H9 (cell line): ENCODE measurements at regions not wholly inside any gene's neighbourhood (a gene's known extent, or its start where the extent isn't known, plus 50 kb on each side); places are given as distances from the start of the nearest gene placed in this dataset.
A peak's percentile ranks its signal among the peaks of the same experiment; 100 is the strongest.

Source experiments
- DNase-seq: peaks from one replicate; pipeline ENCODE4 v3.0.0-alpha.2; 2017
- H2AFZ ChIP-seq: one replicate; pipeline ENCODE4 v1.6.1; 2013; ENCODE audit warnings: mild to moderate bottlenecking, low read length, control low read depth, moderate library complexity
- H2AK5ac ChIP-seq: 2 replicates; pipeline ENCODE4 v1.6.1; 2013; ENCODE audit warnings: low read length, control low read depth, mixed read lengths; ENCODE audit not compliant: insufficient read length
- H2BK120ac ChIP-seq: one replicate; pipeline ENCODE4 v1.6.1; 2013; ENCODE audit warnings: low read depth, mild to moderate bottlenecking, low read length, control low read depth, inconsistent platforms; ENCODE audit not compliant: poor library complexity, severe bottlenecking
- H2BK12ac ChIP-seq: 2 replicates; pipeline ENCODE4 v1.6.1; 2013; ENCODE audit warnings: low read length, control low read depth, mixed read lengths, low read depth; ENCODE audit not compliant: insufficient read length
- H2BK15ac ChIP-seq: 2 replicates; pipeline ENCODE4 v1.6.1; 2013; ENCODE audit warnings: low read depth, low read length, control low read depth
- H2BK20ac ChIP-seq: one replicate; pipeline ENCODE4 v1.6.1; 2013; ENCODE audit warnings: low read depth, mild to moderate bottlenecking, low read length, control low read depth, inconsistent platforms; ENCODE audit not compliant: poor library complexity, severe bottlenecking
- H2BK5ac ChIP-seq: 2 replicates; pipeline ENCODE4 v1.6.1; 2013; ENCODE audit warnings: low read length, control low read depth, mixed read lengths; ENCODE audit not compliant: insufficient read length
- H3K14ac ChIP-seq: 2 replicates; pipeline ENCODE4 v1.6.1; 2013; ENCODE audit warnings: low read length, control low read depth; ENCODE audit not compliant: insufficient read depth
- H3K18ac ChIP-seq: 2 replicates; pipeline ENCODE4 v1.6.1; 2013; ENCODE audit warnings: low read depth, mild to moderate bottlenecking, mixed read lengths, low read length, control low read depth; ENCODE audit not compliant: insufficient read length
- H3K23ac ChIP-seq: 2 replicates; pipeline ENCODE4 v1.6.1; 2013; ENCODE audit warnings: low read length, control low read depth, mixed read lengths, low read depth; ENCODE audit not compliant: insufficient read length
- H3K23me2 ChIP-seq: 2 replicates; pipeline ENCODE4 v1.6.1; 2013; ENCODE audit warnings: low read depth, mild to moderate bottlenecking, mixed read lengths, low read length, control low read depth; ENCODE audit not compliant: insufficient read length, poor library complexity, severe bottlenecking
- H3K27ac ChIP-seq: 2 replicates; pipeline ENCODE4 v1.5.1; 2013; ENCODE audit warnings: low read length, control low read depth, mixed read lengths, low read depth; ENCODE audit not compliant: insufficient read length
- H3K27me3 ChIP-seq: 2 replicates; pipeline ENCODE4 v1.6.1; 2013; ENCODE audit warnings: low read length, control low read depth, inconsistent platforms; ENCODE audit not compliant: insufficient read depth
- H3K4ac ChIP-seq: 2 replicates; pipeline ENCODE4 v1.6.1; 2013; ENCODE audit warnings: low read depth, mild to moderate bottlenecking, control low read depth, inconsistent platforms, low read length, moderate library complexity
- H3K4me1 ChIP-seq: 2 replicates; pipeline ENCODE4 v1.6.1; 2013; ENCODE audit warnings: low read length, control low read depth, inconsistent platforms; ENCODE audit not compliant: insufficient read depth
- H3K4me2 ChIP-seq: 2 replicates; pipeline ENCODE4 v1.6.1; 2013; ENCODE audit warnings: low read length, control low read depth, mixed read lengths; ENCODE audit not compliant: insufficient read length, insufficient read depth
- H3K56ac ChIP-seq: 2 replicates; pipeline ENCODE4 v1.6.1; 2013; ENCODE audit warnings: low read depth, mild to moderate bottlenecking, mixed read lengths, low read length, control low read depth; ENCODE audit not compliant: insufficient read length
- H3K79me1 ChIP-seq: 2 replicates; pipeline ENCODE4 v1.6.1; 2013; ENCODE audit warnings: low read depth, mild to moderate bottlenecking, moderate library complexity, low read length, control low read depth, inconsistent platforms; ENCODE audit not compliant: insufficient read depth, poor library complexity, severe bottlenecking
- H3K79me2 ChIP-seq: 2 replicates; pipeline ENCODE4 v1.6.1; 2013; ENCODE audit warnings: low read length, control low read depth, inconsistent platforms; ENCODE audit not compliant: insufficient read depth
- H3K9ac ChIP-seq: 2 replicates; pipeline ENCODE4 v1.6.1; 2013; ENCODE audit warnings: low read length, control low read depth, mixed read lengths; ENCODE audit not compliant: insufficient read length; ENCODE audit errors: extremely low read depth
- H3K9me3 ChIP-seq: one replicate; pipeline ENCODE4 v1.6.1; 2013; ENCODE audit warnings: low read depth, low read length, inconsistent platforms; ENCODE audit not compliant: control insufficient read depth
- H3T11ph ChIP-seq: one replicate; pipeline ENCODE4 v1.6.1; 2013; ENCODE audit warnings: mild to moderate bottlenecking, low read length, control low read depth, inconsistent platforms
- H4K20me1 ChIP-seq: one replicate; pipeline ENCODE4 v1.6.1; 2013; ENCODE audit not compliant: control insufficient read depth, insufficient read length, insufficient read depth
- H4K5ac ChIP-seq: 2 replicates; pipeline ENCODE4 v1.6.1; 2013; ENCODE audit warnings: low read depth, mild to moderate bottlenecking, mixed read lengths, low read length, control low read depth; ENCODE audit not compliant: insufficient read length
- H4K8ac ChIP-seq: replicated peaks from 2 replicates; pipeline ENCODE4 v1.6.1; 2013; ENCODE audit warnings: low read length, control low read depth, mixed read lengths, low read depth; ENCODE audit not compliant: insufficient read length
- H4K91ac ChIP-seq: 2 replicates; pipeline ENCODE4 v1.6.1; 2013; ENCODE audit warnings: low read depth, mild to moderate bottlenecking, moderate library complexity, mixed read lengths, low read length, control low read depth; ENCODE audit not compliant: insufficient read length
- H3K27ac Mint-ChIP-seq, 3 experiments: 2 replicates in 2 of 3; 3 replicates in 1 of 3; pipeline ENCODE4 v1.8.0; 2020 to 2021; ENCODE audit warnings: mixed read lengths in 3 of 3, mild to moderate bottlenecking in 1 of 3, moderate library complexity in 1 of 3
- H3K27me3 Mint-ChIP-seq: 2 replicates; pipeline ENCODE4 v1.8.0; 2021; ENCODE audit warnings: low read depth, mild to moderate bottlenecking, moderate library complexity, mixed read lengths
- H3K36me3 Mint-ChIP-seq, 3 experiments: 2 replicates in 2 of 3; 3 replicates in 1 of 3; pipeline ENCODE4 v1.8.0; 2020 to 2021; ENCODE audit warnings: low read depth in 3 of 3, mixed read lengths in 3 of 3; ENCODE audit not compliant: insufficient read depth in 1 of 3
- H3K4me1 Mint-ChIP-seq, 2 experiments: 2 replicates each; pipeline ENCODE4 v1.8.0; 2020; ENCODE audit warnings: mixed read lengths in 2 of 2
- H3K4me3 Mint-ChIP-seq, 2 experiments: 2 replicates in 1 of 2; 3 replicates in 1 of 2; pipeline ENCODE4 v1.8.0; 2020 to 2021; ENCODE audit warnings: mild to moderate bottlenecking in 2 of 2, mixed read lengths in 2 of 2, moderate library complexity in 1 of 2
- H3K9me3 Mint-ChIP-seq, 2 experiments: 2 replicates in 1 of 2; 3 replicates in 1 of 2; pipeline ENCODE4 v1.8.0; 2020; ENCODE audit warnings: mild to moderate bottlenecking in 2 of 2, mixed read lengths in 2 of 2, moderate library complexity in 1 of 2
- CTCF ChIP-seq: fragments of 200-600 bp; sonication (generic); conservative IDR thresholded peaks from 3 replicates; pipeline ENCODE4 v1.8.0; 2021; ENCODE audit warnings: antibody characterized with exemption, mild to moderate bottlenecking
- WGBS: extraction: QIAGEN DNeasy Blood & Tissue Kit; methylation state at CpG from one replicate; pipeline ENCODE4 v1.1.7; 2013; ENCODE audit warnings: missing lambda C conversion rate, low lambda C conversion rate, mixed read lengths; ENCODE audit not compliant: insufficient read length; ENCODE audit errors: extremely low coverage; 5-methylcytosine and 5-hydroxymethylcytosine counted together

DNA sequence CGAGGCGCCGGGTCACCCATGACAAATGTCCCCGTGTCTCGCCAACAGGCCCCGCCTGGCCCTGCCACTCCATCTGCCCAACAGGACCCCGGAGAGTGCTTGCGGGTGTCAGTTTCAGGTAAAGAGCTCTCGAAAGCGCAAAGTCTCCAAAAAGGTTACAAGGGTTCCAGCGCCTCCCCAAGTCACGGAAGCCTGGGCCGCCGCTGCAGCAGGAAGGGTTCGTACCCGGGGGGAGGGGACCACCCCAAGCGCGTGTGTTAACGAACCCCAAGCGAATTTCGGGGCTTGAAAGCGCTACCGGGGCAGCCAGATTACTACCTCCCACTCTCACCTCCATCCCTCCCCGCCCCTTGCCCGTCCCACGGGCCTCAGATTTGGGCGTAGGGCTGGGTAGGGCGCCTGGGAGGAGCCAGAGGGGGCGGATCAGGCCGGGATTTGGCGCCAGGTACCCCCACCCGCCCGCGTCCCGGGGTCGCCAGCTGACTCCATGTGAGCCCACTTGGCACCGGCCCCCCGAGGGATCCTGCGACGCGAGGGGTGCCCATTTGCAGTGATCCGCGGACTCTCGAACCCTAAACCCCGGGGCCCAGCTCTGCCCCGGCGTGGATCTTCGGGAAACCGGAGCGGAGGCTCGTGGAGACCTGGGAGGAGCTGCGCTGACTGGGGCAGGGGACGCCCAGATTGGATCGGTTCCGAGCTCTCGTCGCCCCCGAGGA, 85.9 kb downstream of the NR2F2 start:
- Histone ChIP-seq H3K27ac (no peak overlapping the region), H4K91ac (no peak overlapping the region), H2AFZ (no peak overlapping the region), H3K18ac (no peak overlapping the region), H3K56ac (no peak overlapping the region), H2BK15ac (no peak overlapping the region), H3K4ac (no peak overlapping the region), H4K8ac (no peak overlapping the region), H4K20me1 (no peaks in the 10 kb centered on the region), H2BK5ac (no peak overlapping the region), H2BK20ac (no peak overlapping the region), H3K9me3 (no peaks in the 10 kb centered on the region), H3T11ph (no peak overlapping the region), H3K23me2 (no peaks in the 10 kb centered on the region), H3K79me2 (no peaks in the 10 kb centered on the region), H3K27me3 (peaks cover 88% of the 10 kb centered on the region), H2BK12ac (no peak overlapping the region), H3K4me1 (no peaks in the 10 kb centered on the region), H3K14ac (no peak overlapping the region), H4K5ac (no peak overlapping the region), H2AK5ac (no peak overlapping the region), H3K9ac (no peak overlapping the region), H2BK120ac (no peak overlapping the region), H3K4me2 (peak overlapping the region; percentile 26), H3K23ac (no peak overlapping the region), H3K79me1 (no peaks in the 10 kb centered on the region)
- peak; percentile 61 for DNase-seq
- TF ChIP-seq CTCF = no peak
- H3K27me3 Mint-ChIP-seq = peaks cover 100% of the 10 kb centered on the region
- peaks cover 12 to 37% of the 10 kb centered on the region in 2 experiments for H3K4me1 Mint-ChIP-seq
- peak overlapping the region; percentile 39 to 76 for H3K4me3 Mint-ChIP-seq
- WGBS = no CpG with 5 or more reads among the region's 58 CpGs
- H3K9me3 Mint-ChIP-seq = peaks cover 2 to 4% of the 10 kb centered on the region in 2 experiments; a peak in 2 of 5 replicates
- no peaks in the 10 kb centered on the region for H3K36me3 Mint-ChIP-seq
- H3K27ac Mint-ChIP-seq = no peak overlapping the region
